ENCODE measurements at regions not wholly inside any gene's neighbourhood (a gene's known extent, or its start where the extent isn't known, plus 50 kb on each side); places are given as distances from the start of the nearest gene placed in this dataset.
"Not testable (repeated sequence)": the region's sequence is repeated elsewhere in the genome, so short reads cannot be mapped to it uniquely, and the experiment has no call there.

GRCh38 chr14:101628471-101628966 lies 67.2 kb downstream of the DIO3 start:
- no peak overlapping the region for H3K27ac Mint-ChIP-seq
- intact Hi-C loops (cut with micrococcal nuclease): loop anchor here (1.0 to 2.0 kb wide), 2 partner anchors 722 to 777 kb away; no protein-coding TSS in a partner anchor
- no peaks in the 10 kb centered on the region for H3K27me3 Mint-ChIP-seq (ENCODE audit: low read depth)
- no peaks in the 10 kb centered on the region for H3K9me3 Mint-ChIP-seq
- peak; percentile 75 for DNase-seq
- no peak overlapping the region for H3K4me3 Mint-ChIP-seq
- no peaks in the 10 kb centered on the region for H3K36me3 Mint-ChIP-seq (ENCODE audit: low read depth)
- CTCF ChIA-PET: interaction anchor here (0.6 to 0.8 kb wide), 2 partner anchors 54 to 57 kb away, joined by 3 to 4 read pairs; no protein-coding TSS in a partner anchor
- H3K4me1 Mint-ChIP-seq (ENCODE audit: low read depth): no peaks in the 10 kb centered on the region

GRCh38 chr14:101628975-101629374 lies 67.7 kb downstream of the DIO3 start:
- no peaks in the 10 kb centered on the region for H3K27me3 Mint-ChIP-seq (ENCODE audit: low read depth)
- intact Hi-C loops (cut with micrococcal nuclease): loop anchor here (1.0 to 2.0 kb wide), 2 partner anchors 722 to 778 kb away; no protein-coding TSS in a partner anchor

DNA sequence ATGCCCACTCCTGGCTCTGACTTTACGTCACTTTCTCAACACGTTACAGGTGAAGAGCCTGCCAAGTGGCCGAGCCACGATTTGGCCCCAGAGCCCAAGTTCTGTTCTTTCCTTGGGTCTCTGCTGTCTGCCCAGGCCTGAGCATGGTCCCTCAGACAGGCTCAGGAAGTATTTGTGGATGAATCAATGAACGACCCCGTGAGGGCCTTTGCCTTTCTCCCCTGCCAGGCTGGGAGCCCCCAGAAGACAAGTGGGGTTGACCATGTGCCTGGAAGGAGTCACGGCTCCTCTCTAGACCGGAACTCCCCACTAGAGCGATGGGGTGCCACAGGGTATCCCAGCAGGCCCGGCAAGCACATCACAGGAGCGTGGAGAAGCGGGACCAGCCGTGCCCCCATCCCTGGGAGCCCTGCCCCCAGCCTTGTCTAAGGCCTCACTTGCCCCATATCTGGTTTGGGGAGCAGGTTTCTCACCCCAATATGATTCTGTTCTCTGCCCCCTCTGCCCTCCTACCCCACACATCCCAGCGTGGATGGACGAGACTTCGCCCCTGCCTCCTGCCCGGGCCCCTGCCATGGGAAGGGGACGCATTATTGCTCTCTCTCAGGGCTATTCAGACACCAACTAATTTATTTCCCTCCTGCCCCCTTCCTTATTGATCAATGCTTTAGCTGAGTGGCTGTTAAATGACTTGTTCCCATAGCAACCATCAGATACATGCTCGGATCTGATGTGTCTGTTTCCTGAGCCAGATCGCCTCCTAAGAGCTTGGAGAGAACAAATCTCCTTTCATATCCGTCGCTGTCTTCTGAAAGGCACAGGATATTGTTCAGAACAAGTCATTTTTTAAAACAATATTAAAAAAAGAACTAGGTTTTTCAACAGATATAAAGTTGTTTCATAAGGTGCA lies 69.0 kb downstream of the DIO3 start:
- Mint-ChIP-seq H3K4me1 (ENCODE audit: low read depth) (peaks cover 3% of the 10 kb centered on the region), H3K27ac (no peak overlapping the region), H3K36me3 (ENCODE audit: low read depth) (no peaks in the 10 kb centered on the region), H3K27me3 (ENCODE audit: low read depth) (peaks cover 6% of the 10 kb centered on the region), H3K4me3 (no peak overlapping the region), H3K9me3 (no peaks in the 10 kb centered on the region)
- DNase-seq: no peak
- CTCF ChIA-PET: interaction anchor here (0.6 to 1.0 kb wide), 2 partner anchors 8 to 34 kb away, joined by 3 to 4 read pairs; no protein-coding TSS in a partner anchor
- intact Hi-C loops (cut with micrococcal nuclease): no loop called here

More at GRCh38 chr14:101628975-101629374, 67.7 kb downstream of the DIO3 start:
- Mint-ChIP-seq H3K4me1 (ENCODE audit: low read depth) (peaks cover 2% of the 10 kb centered on the region), H3K27ac (no peak overlapping the region), H3K36me3 (ENCODE audit: low read depth) (no peaks in the 10 kb centered on the region), H3K4me3 (no peak overlapping the region), H3K9me3 (no peaks in the 10 kb centered on the region)
- DNase-seq: no peak
- CTCF ChIA-PET: interaction anchor here (0.6 to 1.0 kb wide), 3 partner anchors 9 to 58 kb away, joined by 3 to 4 read pairs (median 3); no protein-coding TSS in a partner anchor

DNA sequence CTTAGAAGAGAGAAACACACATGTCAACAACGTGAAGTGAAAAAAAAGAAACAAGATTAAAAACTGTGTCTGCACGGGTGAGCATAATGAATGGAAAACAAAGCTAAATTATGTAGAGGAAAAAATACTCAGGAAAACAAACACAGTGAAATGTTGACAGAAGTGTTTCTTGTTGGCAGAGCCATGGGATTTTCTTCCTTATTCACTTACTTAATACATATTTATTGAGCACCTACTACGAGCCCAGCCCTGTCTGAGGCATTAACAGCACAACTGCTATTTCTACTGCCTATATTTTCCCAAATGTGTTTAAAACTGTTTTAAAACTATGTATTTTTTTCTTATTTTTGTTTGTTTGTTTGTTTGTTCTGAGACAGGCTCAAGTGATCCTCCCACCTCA lies 69.9 kb downstream of the DIO3 start:
- Mint-ChIP-seq H3K27ac (no peak overlapping the region), H3K4me1 (ENCODE audit: low read depth) (peaks cover 6% of the 10 kb centered on the region), H3K9me3 (no peaks in the 10 kb centered on the region), H3K36me3 (ENCODE audit: low read depth) (no peaks in the 10 kb centered on the region), H3K27me3 (ENCODE audit: low read depth) (peaks cover 9% of the 10 kb centered on the region), H3K4me3 (no peak overlapping the region)
- CTCF ChIA-PET: no interaction called here
- DNase-seq: no peak
- intact Hi-C loops (cut with micrococcal nuclease): no loop called here

DNA sequence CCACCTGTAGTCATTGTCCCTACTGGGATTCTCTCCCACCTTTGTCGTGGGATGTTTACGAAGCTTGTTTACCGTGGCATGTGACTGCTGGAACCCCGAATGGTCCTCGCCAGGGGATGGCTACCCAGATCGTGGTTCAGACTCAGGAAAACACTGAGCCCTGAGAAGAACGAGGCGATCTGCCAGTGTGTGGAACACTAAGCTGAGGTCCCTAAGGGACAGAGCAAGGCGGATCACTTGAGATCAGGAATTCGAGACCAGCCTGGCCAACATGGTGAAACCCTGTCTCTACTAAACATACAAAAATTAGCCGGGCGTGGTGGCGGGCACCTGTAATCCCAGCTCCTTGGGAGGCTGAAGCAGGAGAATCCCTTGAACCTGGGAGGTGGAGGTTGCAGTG lies 70.7 kb downstream of the DIO3 start:
- H3K4me1 Mint-ChIP-seq (ENCODE audit: low read depth): peaks cover 11% of the 10 kb centered on the region
- H3K36me3 Mint-ChIP-seq (ENCODE audit: low read depth); DNase-seq; intact Hi-C loops (cut with micrococcal nuclease); H3K9me3 Mint-ChIP-seq; H3K27ac Mint-ChIP-seq; H3K4me3 Mint-ChIP-seq; CTCF ChIA-PET: not testable (repeated sequence)
- H3K27me3 Mint-ChIP-seq (ENCODE audit: low read depth): peaks cover 14% of the 10 kb centered on the region

- DNase-seq: no peak
- H3K27ac Mint-ChIP-seq: no peak overlapping the region
- intact Hi-C loops (cut with micrococcal nuclease): no loop called here
- CTCF ChIA-PET: no interaction called here
- peaks cover 11% of the 10 kb centered on the region for H3K4me1 Mint-ChIP-seq (ENCODE audit: low read depth)
- no peaks in the 10 kb centered on the region for H3K36me3 Mint-ChIP-seq (ENCODE audit: low read depth)
- peaks cover 14% of the 10 kb centered on the region for H3K27me3 Mint-ChIP-seq (ENCODE audit: low read depth)
- H3K9me3 Mint-ChIP-seq: no peaks in the 10 kb centered on the region
- no peak overlapping the region for H3K4me3 Mint-ChIP-seq
Observed at GRCh38 chr14:101632520-101632919, 71.2 kb downstream of the DIO3 start.

GRCh38 chr14:101633276-101633675 lies 72.0 kb downstream of the DIO3 start:
- Mint-ChIP-seq H3K27ac (no peak overlapping the region), H3K36me3 (ENCODE audit: low read depth) (no peaks in the 10 kb centered on the region), H3K4me1 (ENCODE audit: low read depth) (peaks cover 11% of the 10 kb centered on the region), H3K27me3 (ENCODE audit: low read depth) (peaks cover 14% of the 10 kb centered on the region), H3K4me3 (no peak overlapping the region), H3K9me3 (no peaks in the 10 kb centered on the region)
- no peak for DNase-seq
- CTCF ChIA-PET: no interaction called here
- intact Hi-C loops (cut with micrococcal nuclease): no loop called here

GRCh38 chr14:101634202-101634849 lies 73.0 kb downstream of the DIO3 start:
- no peak overlapping the region for H3K27ac Mint-ChIP-seq
- H3K4me3 Mint-ChIP-seq: no peak overlapping the region
- no peaks in the 10 kb centered on the region for H3K36me3 Mint-ChIP-seq (ENCODE audit: low read depth)
- peaks cover 11% of the 10 kb centered on the region for H3K4me1 Mint-ChIP-seq (ENCODE audit: low read depth)
- DNase-seq: no peak
- intact Hi-C loops (cut with micrococcal nuclease): no loop called here
- no peaks in the 10 kb centered on the region for H3K9me3 Mint-ChIP-seq
- CTCF ChIA-PET: no interaction called here
- H3K27me3 Mint-ChIP-seq (ENCODE audit: low read depth): peaks cover 14% of the 10 kb centered on the region

DNA sequence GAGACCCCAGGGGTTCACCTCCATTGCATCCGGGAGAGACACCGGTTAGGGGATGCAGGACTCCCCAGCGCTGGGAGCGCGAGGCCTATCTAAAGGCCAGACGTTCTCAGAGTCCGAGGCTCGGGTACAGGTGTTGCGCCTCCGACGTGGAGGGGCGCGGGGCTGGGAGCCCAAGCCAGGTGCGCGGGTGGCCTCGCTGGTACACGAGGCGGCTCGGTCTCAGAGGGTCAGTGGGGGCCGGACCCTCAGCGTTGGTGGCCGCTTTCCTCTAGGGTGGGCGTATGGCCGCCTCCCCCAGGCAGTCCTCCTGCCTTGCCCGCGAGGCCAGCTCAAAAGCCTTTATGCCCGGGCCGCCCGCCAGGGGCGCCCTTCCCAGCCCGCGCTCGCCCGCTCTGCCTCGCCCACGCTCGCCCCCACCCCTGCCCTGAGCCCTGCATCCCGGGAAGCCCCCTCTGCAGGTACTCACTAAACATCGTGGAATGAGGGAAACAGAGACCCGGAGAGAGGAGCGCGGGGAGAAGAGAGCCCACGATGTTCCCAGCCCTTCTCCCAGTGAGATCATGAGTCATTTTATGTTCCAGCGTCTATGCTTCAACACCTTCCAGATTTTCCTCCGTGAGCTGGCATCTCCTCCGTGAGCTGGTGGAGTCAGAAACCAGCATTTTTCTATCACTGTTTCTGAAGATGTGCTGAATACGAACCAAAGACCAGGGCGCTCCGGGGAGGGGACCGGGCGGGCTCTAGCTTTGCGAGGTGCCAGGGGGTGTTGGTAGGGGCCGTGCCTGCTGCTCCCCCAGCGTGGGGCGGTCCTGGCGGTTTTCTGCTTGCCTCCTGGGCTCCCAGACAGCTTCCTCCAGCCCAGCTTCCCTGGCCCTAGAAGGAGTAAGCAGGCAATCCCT lies 73.8 kb downstream of the DIO3 start:
- Mint-ChIP-seq H3K4me3 (no peak overlapping the region), H3K27me3 (ENCODE audit: low read depth) (peaks cover 17% of the 10 kb centered on the region), H3K9me3 (no peaks in the 10 kb centered on the region), H3K36me3 (ENCODE audit: low read depth) (no peaks in the 10 kb centered on the region), H3K4me1 (ENCODE audit: low read depth) (peaks cover 11% of the 10 kb centered on the region), H3K27ac (no peak overlapping the region)
- CTCF ChIA-PET: no interaction called here
- intact Hi-C loops (cut with micrococcal nuclease): no loop called here
- no peak for DNase-seq

DNA sequence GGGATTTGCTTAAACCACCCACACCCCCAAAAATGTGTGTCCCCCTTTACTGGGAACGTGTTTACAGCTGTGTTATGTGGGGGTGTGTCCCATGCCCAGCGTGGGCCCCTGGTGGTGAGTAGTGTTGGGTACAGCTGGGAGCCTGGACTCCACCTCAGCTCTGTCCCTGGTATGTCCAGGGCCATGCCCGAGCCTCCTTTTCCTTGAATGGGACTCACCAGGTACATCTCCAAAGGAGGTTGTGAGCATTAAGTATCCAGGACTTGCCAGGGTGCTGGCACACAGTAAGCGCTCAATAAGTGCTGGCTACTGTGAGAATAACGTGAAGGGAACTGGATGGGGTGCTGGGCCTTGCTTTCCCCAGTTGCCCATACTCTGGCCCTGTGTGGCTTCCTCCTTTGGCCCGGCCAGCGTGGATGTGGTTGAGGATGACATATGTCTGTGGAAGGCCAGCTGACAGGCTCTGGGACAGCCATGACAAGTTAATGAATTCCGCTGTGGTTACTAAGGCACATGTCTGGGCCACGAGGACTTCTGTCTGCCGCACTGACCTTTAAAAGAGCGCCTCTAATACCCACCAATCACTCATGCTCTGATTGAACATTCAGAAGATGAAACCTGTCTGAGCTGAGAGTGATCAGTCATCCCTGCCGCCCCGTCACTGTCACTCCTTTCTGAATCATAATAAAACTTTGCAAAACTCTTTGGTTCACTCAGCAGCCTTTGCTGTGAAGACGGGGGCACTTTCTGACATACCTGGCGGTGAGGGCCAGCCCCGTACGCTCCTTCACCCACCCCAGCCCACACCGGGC lies 74.7 kb downstream of the DIO3 start:
- no peak overlapping the region for H3K4me3 Mint-ChIP-seq
- no peak overlapping the region for H3K27ac Mint-ChIP-seq
- H3K36me3 Mint-ChIP-seq (ENCODE audit: low read depth): no peaks in the 10 kb centered on the region
- CTCF ChIA-PET: no interaction called here
- DNase-seq: peak; percentile 58
- no peaks in the 10 kb centered on the region for H3K9me3 Mint-ChIP-seq
- H3K27me3 Mint-ChIP-seq (ENCODE audit: low read depth): peaks cover 20% of the 10 kb centered on the region
- intact Hi-C loops (cut with micrococcal nuclease): no loop called here
- H3K4me1 Mint-ChIP-seq (ENCODE audit: low read depth): peaks cover 11% of the 10 kb centered on the region

DNA sequence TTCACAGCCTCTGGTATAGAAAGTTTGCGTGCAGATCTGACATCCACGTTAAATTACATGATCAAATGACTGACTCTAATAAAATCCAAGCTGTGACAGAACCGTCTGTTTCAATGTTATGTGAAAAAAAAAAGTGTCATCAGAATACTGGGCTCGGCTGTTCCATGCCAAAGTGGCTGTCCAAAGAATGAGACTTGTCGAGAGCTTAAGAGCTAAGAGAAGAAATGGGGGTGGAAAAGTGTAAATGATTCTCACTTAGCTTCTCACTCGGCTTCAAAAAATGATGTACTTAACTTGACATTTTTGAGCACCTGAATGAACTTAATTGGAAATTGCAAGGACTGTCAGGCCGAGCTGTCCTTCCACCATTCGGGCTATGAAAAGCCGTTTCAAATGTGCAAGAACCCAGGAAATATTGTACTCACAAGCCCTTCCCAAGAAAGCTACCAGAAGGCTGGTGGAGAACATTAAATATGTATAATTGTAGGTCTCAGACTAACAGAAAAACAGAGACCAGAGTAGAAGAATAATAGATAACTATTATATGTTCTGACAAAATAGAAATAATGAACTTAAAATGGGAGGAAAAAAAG lies 78.0 kb downstream of the DIO3 start:
- peaks cover 8% of the 10 kb centered on the region for H3K4me1 Mint-ChIP-seq (ENCODE audit: low read depth)
- intact Hi-C loops (cut with micrococcal nuclease): no loop called here
- H3K27me3 Mint-ChIP-seq (ENCODE audit: low read depth): peaks cover 23% of the 10 kb centered on the region
- no peak overlapping the region for H3K27ac Mint-ChIP-seq
- H3K9me3 Mint-ChIP-seq: no peaks in the 10 kb centered on the region
- CTCF ChIA-PET: no interaction called here
- no peak for DNase-seq
- H3K4me3 Mint-ChIP-seq: no peak overlapping the region
- H3K36me3 Mint-ChIP-seq (ENCODE audit: low read depth): no peaks in the 10 kb centered on the region
